NCI-H1417 (cell line): ENCODE measurements at regions not wholly inside any gene's neighbourhood (a gene's known extent, or its start where the extent isn't known, plus 50 kb on each side); places are given as distances from the start of the nearest gene placed in this dataset.

Source experiments
- DNase-seq, 3 experiments: peaks; one replicate each; lab custom pipeline; 2025; lab: John Stamatoyannopoulos, UW

DNA sequence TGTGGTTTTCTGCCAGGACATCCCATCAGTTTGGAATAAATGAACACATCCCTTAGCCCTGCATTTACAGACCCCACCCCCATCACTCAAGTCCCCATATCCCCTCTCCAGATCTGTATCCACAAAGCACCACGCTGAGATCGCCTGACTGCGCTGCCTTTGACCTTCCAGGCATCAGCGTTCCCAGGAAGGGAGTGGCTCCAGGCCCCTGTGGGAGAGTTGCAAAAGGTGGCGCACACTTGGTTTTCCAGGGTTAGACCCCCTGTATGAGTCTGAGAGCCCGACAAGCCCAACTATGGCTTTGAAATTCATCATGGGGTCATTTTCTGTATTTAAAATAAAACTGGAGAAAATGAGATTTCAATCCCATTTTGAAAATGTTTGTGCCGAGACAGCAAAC is 137.0 kb upstream of the ZNF236 start:
- no peak for DNase-seq

DNA sequence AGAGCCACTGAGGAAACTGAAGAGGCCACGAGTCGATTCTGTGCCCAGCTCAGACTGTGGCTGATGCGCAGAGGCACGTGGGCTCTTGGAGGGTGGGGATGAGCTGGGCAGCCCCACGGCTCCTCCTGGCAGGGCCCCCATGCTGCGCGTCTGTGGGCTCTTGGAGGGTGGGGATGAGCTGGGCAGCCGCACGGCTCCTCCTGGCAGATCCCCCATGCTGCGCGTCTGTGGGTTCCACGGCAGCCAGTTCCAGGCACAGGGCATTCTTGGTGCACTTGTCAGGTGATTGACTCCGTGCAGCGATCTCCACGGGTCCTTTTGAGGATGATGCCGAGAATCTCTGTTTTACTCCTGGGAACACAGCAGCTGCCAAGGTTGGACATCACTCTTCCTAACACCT is 138.1 kb upstream of the ZNF236 start:
- no peak for DNase-seq

DNA sequence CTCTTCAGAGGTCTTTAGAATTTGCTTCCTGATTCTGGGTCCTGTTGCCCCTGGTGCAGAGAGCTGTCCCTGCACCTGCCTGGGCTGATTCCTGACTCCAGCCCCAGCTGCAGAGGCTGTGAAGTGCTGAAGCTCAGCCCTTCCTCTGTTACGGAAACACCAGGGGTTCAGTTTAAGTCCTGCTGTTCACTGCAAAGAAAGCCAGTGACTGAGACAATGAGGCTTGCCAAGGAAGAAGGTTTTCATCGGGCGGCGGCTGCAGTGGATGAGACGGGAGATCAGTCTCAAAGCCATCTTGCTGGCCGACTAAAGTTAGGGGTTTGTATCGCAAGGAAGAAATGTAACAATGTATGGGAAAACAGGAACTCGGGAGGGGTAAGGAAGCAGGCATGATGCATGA is 142.4 kb upstream of the ZNF236 start:
- DNase-seq = peak; percentile 22 to 94 (median 84)

GRCh38 chr18:76679259-76679658 is 143.1 kb upstream of the ZNF236 start:
- peak; percentile 13 to 92 (median 83) for DNase-seq

DNA sequence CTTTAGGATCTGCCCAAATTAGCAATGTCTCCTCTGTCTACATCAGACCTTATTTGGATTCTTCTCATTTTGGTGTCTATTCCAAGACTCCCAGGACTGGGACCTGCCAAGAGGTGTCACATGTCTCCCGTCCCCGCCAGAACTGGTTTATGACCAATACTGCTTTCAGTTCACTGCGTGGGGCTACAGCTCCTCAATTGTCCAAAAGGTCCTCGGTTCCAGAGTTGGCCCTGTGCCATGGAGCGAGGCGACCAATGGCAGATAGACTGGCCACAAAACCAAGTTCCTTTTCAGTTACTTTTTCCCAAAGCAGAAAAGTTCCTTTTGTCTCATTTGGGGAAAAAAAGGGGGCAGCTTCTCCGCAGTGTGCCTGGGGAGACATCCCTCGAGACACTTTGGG is 144.1 kb upstream of the ZNF236 start:
- no peak for DNase-seq

DNA sequence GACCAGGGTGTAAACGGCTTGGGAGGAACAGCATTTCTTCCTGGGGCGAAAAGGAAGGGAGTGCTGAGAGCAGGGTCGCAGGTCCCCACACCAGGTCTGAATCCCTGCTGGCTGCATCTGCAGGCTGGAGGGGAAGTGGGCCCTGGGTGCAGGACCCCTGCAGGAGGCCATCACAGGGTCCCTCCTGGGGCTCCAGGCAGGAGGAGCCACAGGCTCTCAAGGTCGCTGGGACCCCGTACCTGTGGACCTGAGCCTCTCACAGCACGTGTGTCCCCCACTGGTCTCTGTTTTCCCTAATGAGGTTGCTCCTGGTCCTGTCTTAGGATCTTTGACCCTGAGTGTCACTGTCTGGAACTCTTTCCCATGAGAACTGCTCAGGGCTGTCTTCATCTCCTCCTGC is 147.8 kb upstream of the ZNF236 start:
- no peak for DNase-seq

GRCh38 chr18:76673281-76674185 is 148.8 kb upstream of the ZNF236 start:
- DNase-seq = no peak

DNA sequence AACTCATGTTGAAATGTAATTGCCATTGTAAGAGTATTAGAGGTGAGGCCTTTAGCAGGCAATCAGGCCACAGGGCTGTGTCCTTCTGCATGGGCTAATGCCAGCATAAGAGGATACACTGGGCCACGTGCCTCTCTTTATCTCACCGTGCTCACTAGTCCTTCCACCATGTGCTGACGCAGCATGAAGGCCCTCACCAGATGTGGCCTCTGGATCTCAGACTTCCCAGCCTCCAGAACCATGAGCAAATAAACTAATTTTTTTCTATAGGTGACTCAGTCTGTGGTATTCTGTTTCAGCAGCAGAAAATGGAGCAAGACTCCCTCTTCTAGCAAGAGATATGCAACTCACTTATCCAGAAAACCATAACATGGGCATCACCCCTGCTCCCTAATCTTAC is 149.7 kb upstream of the ZNF236 start:
- no peak for DNase-seq

- DNase-seq = no peak
These were observed 151.6 kb upstream of the ZNF236 start for GRCh38 chr18:76670564-76671288.

DNA sequence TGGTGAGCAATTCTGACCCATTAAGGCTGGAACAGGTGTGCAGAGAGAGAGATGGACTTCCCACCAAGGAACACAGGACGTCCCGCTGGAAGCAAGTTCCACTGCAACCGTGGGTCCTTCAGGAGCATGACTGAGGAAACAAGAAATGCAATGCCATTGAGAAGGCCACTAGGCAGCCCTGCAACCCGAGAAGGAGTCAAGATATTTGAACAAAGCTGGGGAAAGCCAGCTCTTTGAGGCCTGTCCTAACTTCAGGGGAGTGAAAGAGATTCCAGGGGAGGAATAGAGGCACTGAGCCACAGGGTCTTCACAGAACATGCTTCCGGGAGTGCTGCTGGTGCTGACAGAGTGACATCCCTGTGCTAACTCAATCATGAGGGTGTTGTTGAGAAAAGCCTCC is 153.8 kb upstream of the ZNF236 start:
- DNase-seq = no peak

GRCh38 chr18:76668119-76668518 is 154.2 kb upstream of the ZNF236 start:
- no peak for DNase-seq

DNA sequence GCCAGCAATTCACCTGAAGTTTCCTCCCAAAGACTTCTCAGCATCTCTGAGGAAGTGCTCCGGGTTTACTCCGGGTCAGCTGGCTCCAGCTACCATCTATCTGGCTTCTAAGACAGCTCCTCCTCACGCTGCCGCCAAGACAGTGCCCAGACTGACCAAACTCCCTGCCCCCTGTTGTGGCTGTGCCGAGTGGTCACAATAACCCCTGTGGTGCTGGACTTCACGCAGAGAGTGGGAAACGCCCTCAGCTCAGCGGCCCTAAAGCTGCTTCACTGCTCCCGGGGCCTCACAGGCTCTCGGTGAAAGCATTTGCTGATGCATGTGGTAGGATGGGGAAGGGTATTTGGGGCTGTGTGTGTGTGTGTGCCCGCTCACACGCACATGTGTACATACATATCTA is 154.8 kb upstream of the ZNF236 start:
- no peak for DNase-seq

DNA sequence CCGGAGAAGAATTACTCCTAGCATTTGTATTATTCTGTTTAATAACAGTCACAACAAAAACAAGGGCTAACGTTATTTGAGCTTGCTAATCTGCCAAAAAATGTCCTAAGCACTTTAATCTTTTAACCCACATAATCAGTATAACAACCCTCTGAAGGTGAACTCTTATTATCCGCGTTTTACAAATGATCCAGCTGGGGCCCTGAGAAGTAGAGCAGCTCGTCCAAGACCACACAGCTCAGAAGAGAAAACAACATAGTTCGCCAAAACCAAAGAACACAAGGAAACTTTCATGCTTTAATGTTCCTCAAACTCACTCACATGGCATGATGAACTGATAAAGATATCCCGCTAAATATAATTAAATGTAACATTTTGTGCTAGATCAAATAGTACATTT is 159.7 kb upstream of the ZNF236 start:
- no peak for DNase-seq

- DNase-seq = no peak
These were observed 161.7 kb upstream of the ZNF236 start for GRCh38 chr18:76660571-76661192.

- DNase-seq = peak in 1 of 3 experiments; percentile 52
These were observed 163.6 kb upstream of the ZNF516 start for GRCh38 chr18:76658627-76659026.

DNA sequence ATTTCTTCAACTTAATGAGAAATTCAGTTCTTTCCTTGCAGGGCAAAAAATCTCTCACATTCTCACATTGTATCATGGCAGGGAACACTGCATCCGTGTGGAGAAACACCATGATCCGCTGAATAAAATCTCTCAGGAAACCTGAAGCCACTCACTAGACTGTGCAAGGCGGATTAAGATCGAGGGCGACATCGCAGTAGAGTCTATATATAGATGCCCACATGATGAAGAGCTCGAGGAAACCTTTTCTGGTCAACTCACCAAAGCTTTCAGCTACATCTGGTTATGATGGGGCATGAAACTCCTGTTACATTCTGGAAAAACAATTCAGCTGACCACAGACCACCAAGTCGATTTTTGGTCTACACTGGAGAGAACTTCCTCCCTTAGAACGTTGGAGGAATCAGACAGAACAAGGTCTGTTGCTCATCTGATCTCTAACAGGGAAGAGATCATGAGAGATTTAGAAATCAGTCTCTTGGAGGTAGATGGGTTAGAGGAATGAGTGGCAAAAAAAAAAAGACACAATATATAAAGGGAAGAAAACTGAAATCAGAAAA is 162.9 kb upstream of the ZNF516 start:
- DNase-seq = no peak

GRCh38 chr18:76656925-76657827 is 162.1 kb upstream of the ZNF516 start:
- no peak for DNase-seq

- DNase-seq = peak in 2 of 3 experiments; percentile 69 to 94
These were observed 159.5 kb upstream of the ZNF516 start for GRCh38 chr18:76654577-76654976.

DNA sequence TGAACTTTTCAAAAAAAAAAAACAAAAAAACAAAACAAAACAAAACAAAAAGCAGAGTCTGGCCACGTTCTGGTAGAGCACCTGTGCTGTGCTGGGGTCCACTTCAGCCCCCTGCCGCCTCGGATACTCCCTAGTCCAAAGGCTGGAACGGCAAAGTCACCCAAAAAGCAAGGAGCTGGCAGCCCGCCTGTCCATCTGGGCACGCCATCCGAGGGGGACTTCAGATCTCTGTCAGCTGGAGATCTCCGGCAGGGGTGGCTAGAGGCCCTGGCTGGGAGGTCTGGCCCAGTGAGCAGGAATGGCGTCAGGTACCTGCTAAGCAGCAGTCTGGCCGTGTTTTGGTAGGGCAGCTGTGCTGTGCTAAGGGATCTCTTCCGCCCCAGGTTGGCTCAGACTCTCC is 152.3 kb upstream of the ZNF516 start:
- no peak for DNase-seq

DNA sequence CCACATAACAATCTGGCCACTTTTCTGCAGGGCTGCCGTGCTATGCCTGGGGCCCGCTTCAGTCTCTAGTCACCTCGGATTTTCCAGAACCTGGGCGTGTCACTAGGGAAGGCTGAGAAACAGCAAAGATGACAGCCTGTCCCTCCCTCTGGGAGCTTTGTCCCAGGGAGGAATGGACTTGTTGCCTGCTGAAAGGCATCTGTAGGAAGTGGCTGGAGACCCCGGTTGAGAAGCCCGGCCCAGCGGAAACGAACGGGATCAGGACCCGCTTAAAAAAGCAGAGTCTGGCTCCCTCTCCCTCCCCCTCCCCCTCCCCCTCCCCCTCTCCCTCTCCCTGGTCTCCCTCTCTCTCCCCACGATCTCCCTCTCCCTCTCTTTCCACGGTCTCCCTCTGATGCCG is 149.5 kb upstream of the ZNF516 start:
- DNase-seq = no peak

- DNase-seq = no peak
These were observed 149.0 kb upstream of the ZNF516 start for GRCh38 chr18:76643996-76644395.
